Testis (tissue), 2 donors: ENCODE measurements at regions not wholly inside any gene's neighbourhood (a gene's known extent, or its start where the extent isn't known, plus 50 kb on each side); places are given as distances from the start of the nearest gene placed in this dataset.

Source experiments
- CTCF ChIP-seq, 3 experiments: fragments of 450-650 bp in 2 of 3; fragments of 200-600 bp in 1 of 3; sonication (generic) in 1 of 3; IDR thresholded peaks; one replicate each; pipeline ENCODE4 v1.5.1; 2016 to 2019; ENCODE audit warnings: antibody characterized with exemption in 3 of 3, mild to moderate bottlenecking in 2 of 3, moderate library complexity in 1 of 3
- POLR2A ChIP-seq: fragments of 450-650 bp; IDR thresholded peaks from one replicate; pipeline ENCODE4 v1.6.1; 2017; ENCODE audit warnings: antibody characterized with exemption, mild to moderate bottlenecking, moderate library complexity

DNA sequence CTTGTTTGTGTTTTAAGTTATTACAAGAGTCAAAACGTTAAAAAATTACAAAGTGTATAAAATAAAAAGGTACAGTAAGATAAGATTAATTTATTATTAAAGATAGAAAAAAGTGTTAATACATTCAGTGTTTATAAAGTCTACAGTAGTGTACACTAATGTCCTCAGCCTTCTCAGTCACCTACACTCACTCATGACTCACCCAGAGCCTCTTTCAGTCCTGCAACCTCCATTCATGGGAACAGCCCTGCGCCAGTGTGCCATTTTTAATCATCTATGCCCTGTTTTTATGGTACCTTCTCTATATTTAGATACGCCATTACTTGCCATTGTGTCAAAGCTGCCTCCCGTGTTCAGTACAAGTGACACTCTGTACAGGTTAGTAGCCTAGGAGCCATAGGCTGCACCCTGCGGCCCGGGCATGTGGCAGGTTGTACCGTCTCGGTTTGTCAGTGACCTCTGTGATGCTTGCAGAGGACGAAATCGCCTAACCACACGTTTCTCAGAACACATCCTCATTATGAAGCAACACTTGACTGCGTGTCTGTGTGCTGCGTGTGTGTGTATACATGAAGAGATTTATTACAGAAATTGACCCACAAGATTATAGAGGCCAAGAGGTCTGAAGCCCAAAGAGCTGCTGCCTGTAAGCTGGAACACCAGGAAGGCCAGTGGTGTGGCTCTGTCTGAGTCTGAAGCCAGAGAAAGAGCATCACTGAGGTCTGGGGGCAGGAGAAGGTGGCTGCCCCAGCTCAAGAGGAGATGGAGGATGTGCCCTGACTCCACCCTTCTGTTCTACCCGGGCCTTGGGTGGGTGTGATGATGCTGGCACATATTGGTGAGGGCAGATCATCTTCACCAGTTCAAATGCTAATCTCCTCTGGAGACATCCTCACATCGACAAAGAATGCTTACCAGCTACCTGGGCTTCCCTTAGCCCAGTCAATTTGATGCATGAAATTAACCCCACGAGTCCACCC is 116.6 kb upstream of the C14orf180 start:
- TF ChIP-seq POLR2A, result no peak
- no peak for TF ChIP-seq CTCF (IDR thresholded peaks at IDR 0.05)
